ENCODE measurements at regions not wholly inside any gene's neighbourhood (a gene's known extent, or its start where the extent isn't known, plus 50 kb on each side); places are given as distances from the start of the nearest gene placed in this dataset.

- H3K14ac ChIP-seq (ENCODE audit: insufficient read depth, low read length) = no peak overlapping the region
- no peaks in the 10 kb centered on the region; a peak in 1 of 4 replicates for H3K4me1 Mint-ChIP-seq
- H4K91ac ChIP-seq (ENCODE audit: insufficient read length, low read depth, low read length) = no peak overlapping the region
- no peak overlapping the region for H3K9ac ChIP-seq (ENCODE audit: extremely low read depth, insufficient read length, low read length)
- TF ChIP-seq CTCF (conservative IDR thresholded peaks at IDR 0.05) = no peak
- H4K20me1 ChIP-seq (ENCODE audit: control insufficient read depth, insufficient read depth, insufficient read length) = no peaks in the 10 kb centered on the region
- H2AK5ac ChIP-seq (ENCODE audit: insufficient read length, low read length) = no peak overlapping the region
- no peaks in the 10 kb centered on the region for H3K4me1 ChIP-seq (ENCODE audit: insufficient read depth, low read length)
- no peaks in the 10 kb centered on the region for H3K36me3 Mint-ChIP-seq (ENCODE audit: insufficient read depth in 1 of 3, low read depth in 3 of 3)
- no peak overlapping the region for H3K27ac ChIP-seq (ENCODE audit: insufficient read length, low read depth, low read length)
- H3K23ac ChIP-seq (ENCODE audit: insufficient read length, low read depth, low read length) = no peak overlapping the region
- WGBS (ENCODE audit: extremely low coverage, insufficient read length, low lambda C conversion rate) = no CpG with 5 or more reads among the region's 4 CpGs
- H3K79me1 ChIP-seq (ENCODE audit: insufficient read depth, low read depth, low read length, poor library complexity, severe bottlenecking) = no peaks in the 10 kb centered on the region
- no peak overlapping the region for H3K56ac ChIP-seq (ENCODE audit: insufficient read length, low read depth, low read length)
- no peaks in the 10 kb centered on the region for H3K79me2 ChIP-seq (ENCODE audit: insufficient read depth, low read length)
- no peaks in the 10 kb centered on the region for H3K9me3 Mint-ChIP-seq
- no peak overlapping the region for H3K18ac ChIP-seq (ENCODE audit: insufficient read length, low read depth, low read length)
- no peak for DNase-seq
- H4K8ac ChIP-seq (replicated peaks; ENCODE audit: insufficient read length, low read depth, low read length) = no peak overlapping the region
- no peaks in the 10 kb centered on the region for H3K27me3 Mint-ChIP-seq (ENCODE audit: low read depth)
- no peak overlapping the region for H2BK5ac ChIP-seq (ENCODE audit: insufficient read length, low read length)
- H2AFZ ChIP-seq (ENCODE audit: low read length) = no peak overlapping the region
- no peak overlapping the region for H2BK12ac ChIP-seq (ENCODE audit: insufficient read length, low read depth, low read length)
- no peak overlapping the region for H2BK20ac ChIP-seq (ENCODE audit: low read depth, low read length, poor library complexity, severe bottlenecking)
- H3K23me2 ChIP-seq (ENCODE audit: insufficient read length, low read depth, low read length, poor library complexity, severe bottlenecking) = no peaks in the 10 kb centered on the region
- no peak overlapping the region for H3K4me2 ChIP-seq (ENCODE audit: insufficient read depth, insufficient read length, low read length)
- no peak overlapping the region for H2BK120ac ChIP-seq (ENCODE audit: low read depth, low read length, poor library complexity, severe bottlenecking)
- no peak overlapping the region for H3K4me3 Mint-ChIP-seq
- H2BK15ac ChIP-seq (ENCODE audit: low read depth, low read length) = no peak overlapping the region
- H3K4ac ChIP-seq (ENCODE audit: low read depth, low read length) = no peak overlapping the region
- no peaks in the 10 kb centered on the region for H3K27me3 ChIP-seq (ENCODE audit: insufficient read depth, low read length)
- no peaks in the 10 kb centered on the region for H3K9me3 ChIP-seq (ENCODE audit: control insufficient read depth, low read depth, low read length)
- H3K27ac Mint-ChIP-seq = no peak overlapping the region
- no peak overlapping the region for H4K5ac ChIP-seq (ENCODE audit: insufficient read length, low read depth, low read length)
- no peak overlapping the region for H3T11ph ChIP-seq (ENCODE audit: low read length)
These were observed 198.7 kb downstream of the MOXD1 start for GRCh38 chr6:132202574-132202973.
